SK-N-SH (cell line): ENCODE measurements at regions not wholly inside any gene's neighbourhood (a gene's known extent, or its start where the extent isn't known, plus 50 kb on each side); places are given as distances from the start of the nearest gene placed in this dataset.

Experiments used
- CTCF ChIA-PET: fragments of 300-600, 350-600 bp; formaldehyde crosslinking; extraction: SDS; loops from one replicate; lab custom pipeline; 2021; lab: Yijun Ruan, JAX
- POLR2A ChIA-PET: fragments of 350-600 bp; sonication (Branson Sonifier 250); formaldehyde crosslinking; extraction: SDS; loops from one replicate; lab custom pipeline; 2020; ENCODE audit warnings: antibody characterized with exemption, inconsistent platforms; lab: Yijun Ruan, JAX
- DNase-seq: peaks from one replicate; pipeline ENCODE4 v3.0.0; 2012
- H2AFZ ChIP-seq: fragments of 200-600 bp; sonication (generic); 2 replicates; pipeline ENCODE4 v1.8.1; 2016; ENCODE audit warnings: antibody characterized with exemption, mild to moderate bottlenecking, low read depth
- H3F3A ChIP-seq: fragments of 200-600 bp; sonication (generic); replicated peaks from 2 replicates; pipeline ENCODE3; 2016; ENCODE audit warnings: antibody characterized with exemption, mild to moderate bottlenecking; ENCODE audit not compliant: insufficient read depth
- H3K27ac ChIP-seq, 2 experiments: fragments of 200-500 bp in 1 of 2; fragments of 200-600 bp in 1 of 2; sonication (Bioruptor generic) in 1 of 2; sonication (generic), shearing (Covaris generic) in 1 of 2; 2 replicates each; pipeline versions ENCODE4 v1.5.1 to v1.6.1; 2014 to 2016; ENCODE audit warnings: low read depth in 2 of 2, inconsistent platforms in 1 of 2, low read length in 1 of 2, mild to moderate bottlenecking in 1 of 2, mixed read lengths in 1 of 2
- H3K27me3 ChIP-seq: fragments of 200-600 bp; sonication (generic), shearing (Covaris generic); 2 replicates; pipeline ENCODE4 v1.6.1; 2016; ENCODE audit warnings: mixed run types; ENCODE audit not compliant: insufficient read depth
- H3K36me3 ChIP-seq, 2 experiments: fragments of 200-500 bp in 1 of 2; fragments of 200-600 bp in 1 of 2; sonication (Bioruptor generic) in 1 of 2; sonication (generic) in 1 of 2; replicated peaks in 1 of 2; 2 replicates each; pipeline versions ENCODE3 to v1.5.1; 2014 to 2016; ENCODE audit warnings: low read length in 1 of 2, mild to moderate bottlenecking in 1 of 2; ENCODE audit not compliant: insufficient read depth in 2 of 2, control insufficient read depth in 1 of 2
- H3K4me1 ChIP-seq, 2 experiments: fragments of 200-500 bp in 1 of 2; fragments of 200-600 bp in 1 of 2; sonication (Bioruptor generic) in 1 of 2; sonication (generic), shearing (Covaris generic) in 1 of 2; 2 replicates each; pipeline versions ENCODE4 v1.5.1 to v1.6.1; 2014 to 2016; ENCODE audit warnings: low read depth in 1 of 2, low read length in 1 of 2, mixed run types in 1 of 2; ENCODE audit not compliant: insufficient read depth in 2 of 2, control insufficient read depth in 1 of 2
- H3K4me2 ChIP-seq: fragments of 200-600 bp; sonication (generic), shearing (Covaris generic); 2 replicates; pipeline ENCODE4 v1.6.1; 2017; ENCODE audit warnings: mixed run types
- H3K4me3 ChIP-seq, 2 experiments: fragments of 200-500 bp in 1 of 2; fragments of 200-600 bp in 1 of 2; sonication (Bioruptor generic) in 1 of 2; sonication (generic), shearing (Covaris generic) in 1 of 2; 2 replicates each; pipeline versions ENCODE4 v1.5.1 to v1.8.1; 2014 to 2016; ENCODE audit warnings: low read depth in 2 of 2, inconsistent platforms in 1 of 2, low read length in 1 of 2, mild to moderate bottlenecking in 1 of 2, mixed read lengths in 1 of 2, moderate library complexity in 1 of 2
- H3K79me2 ChIP-seq: fragments of 200-600 bp; sonication (generic); 2 replicates; pipeline ENCODE4 v1.8.1; 2017; ENCODE audit warnings: mild to moderate bottlenecking; ENCODE audit not compliant: insufficient read depth
- H3K9ac ChIP-seq: fragments of 200-600 bp; sonication (generic); 2 replicates; pipeline ENCODE4 v1.6.1; 2017; ENCODE audit warnings: mixed run types
- H3K9me2 ChIP-seq: fragments of 200-600 bp; sonication (generic); 2 replicates; pipeline ENCODE4 v1.6.1; 2017; ENCODE audit warnings: mixed run types
- H3K9me3 ChIP-seq: fragments of 200-600 bp; sonication (generic); 2 replicates; pipeline ENCODE4 v1.6.1; 2017; ENCODE audit warnings: mixed run types, mild to moderate bottlenecking, moderate library complexity
- H4K20me1 ChIP-seq: fragments of 200-600 bp; sonication (generic); 2 replicates; pipeline ENCODE4 v1.6.1; 2017; ENCODE audit warnings: mild to moderate bottlenecking, mixed run types; ENCODE audit not compliant: insufficient read depth
- CHD2 ChIP-seq: fragments of 150-350 bp; IDR thresholded peaks from 2 replicates; pipeline ENCODE4 v1.6.1; 2018; ENCODE audit warnings: low read length; ENCODE audit not compliant: partially characterized antibody
- EP300 ChIP-seq, 2 experiments: IDR thresholded peaks; 2 replicates each; pipeline versions ENCODE4 v1.4.0 to v1.6.1; 2012; ENCODE audit warnings: borderline replicate concordance in 1 of 2, low read depth in 1 of 2, low read length in 1 of 2
- FOXM1 ChIP-seq: IDR thresholded peaks from 2 replicates; pipeline ENCODE4 v1.4.0; 2012; ENCODE audit warnings: low read depth, mild to moderate bottlenecking
- GABPA ChIP-seq: IDR thresholded peaks from 2 replicates; pipeline ENCODE4 v1.4.0; 2012; ENCODE audit warnings: low read depth, mild to moderate bottlenecking
- GATA2 ChIP-seq: sonication (generic); formaldehyde crosslinking; IDR thresholded peaks from 2 replicates; pipeline ENCODE4 v1.5.0; 2020; ENCODE audit warnings: mild to moderate bottlenecking, missing genetic modification reagents
- JUND ChIP-seq: IDR thresholded peaks from 2 replicates; pipeline ENCODE4 v1.4.0; 2012
- MAX ChIP-seq: IDR thresholded peaks from 2 replicates; pipeline ENCODE4 v1.4.0; 2012; ENCODE audit warnings: low read depth
- MEF2A ChIP-seq: IDR thresholded peaks from 2 replicates; pipeline ENCODE4 v1.4.0; 2012; ENCODE audit warnings: low read depth, borderline replicate concordance
- NRF1 ChIP-seq: IDR thresholded peaks from 2 replicates; pipeline ENCODE4 v1.6.1; 2012; ENCODE audit warnings: low read depth, mild to moderate bottlenecking, low read length
- REST ChIP-seq: IDR thresholded peaks from 2 replicates; pipeline ENCODE4 v1.6.1; 2012; ENCODE audit warnings: mild to moderate bottlenecking, low read depth, low read length, moderate library complexity
- RXRA ChIP-seq: IDR thresholded peaks from 2 replicates; pipeline ENCODE4 v1.4.0; 2012; ENCODE audit warnings: low read depth, mild to moderate bottlenecking, borderline replicate concordance
- SIN3A ChIP-seq: IDR thresholded peaks from 2 replicates; pipeline ENCODE4 v1.6.1; 2012; ENCODE audit warnings: low read depth, mild to moderate bottlenecking, low read length, moderate library complexity, borderline replicate concordance
- SMC3 ChIP-seq: IDR thresholded peaks from 2 replicates; pipeline ENCODE4 v1.6.1; 2012; ENCODE audit warnings: low read depth, low read length, improper control_type of control experiment
- TCF12 ChIP-seq: IDR thresholded peaks from 2 replicates; pipeline ENCODE4 v1.4.0; 2012
- TEAD4 ChIP-seq: IDR thresholded peaks from 2 replicates; pipeline ENCODE4 v1.4.0; 2012; ENCODE audit warnings: mild to moderate bottlenecking, borderline replicate concordance; ENCODE audit not compliant: insufficient read depth
- YY1 ChIP-seq: IDR thresholded peaks from 2 replicates; pipeline ENCODE4 v1.4.0; 2012; ENCODE audit warnings: low read depth, mild to moderate bottlenecking
- WGBS: methylation state at CpG from one replicate; pipeline ENCODE4 v1.1.6; 2017; ENCODE audit warnings: low lambda C conversion rate; 5-methylcytosine and 5-hydroxymethylcytosine counted together
- TF ChIP-seq, protein P1 (sequence below): IDR thresholded peaks from 2 replicates; pipeline ENCODE4 v1.4.0; 2012; ENCODE audit warnings: low read depth, borderline replicate concordance

DNA sequence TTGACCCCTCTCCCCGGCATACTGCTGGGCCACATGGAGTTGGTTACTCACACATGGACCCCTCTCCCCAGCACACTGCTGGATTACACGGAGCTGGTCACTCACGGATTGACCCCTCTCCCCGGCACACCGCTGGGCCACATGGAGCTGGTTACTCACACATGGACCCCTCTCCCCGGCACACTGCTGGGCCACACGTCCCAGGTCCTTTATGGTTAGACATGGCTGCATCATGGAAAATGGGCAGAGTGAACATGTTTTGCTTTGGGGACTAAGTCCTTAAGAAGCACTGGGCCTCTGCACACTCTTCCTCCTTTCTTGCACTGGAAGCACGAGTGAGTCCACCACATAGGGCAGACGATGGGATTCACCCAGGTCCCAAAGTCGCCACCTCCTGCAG is 102.1 kb upstream of the SHH start:
- Histone ChIP-seq H3F3A (no peaks in the 10 kb centered on the region), H3K4me2 (no peak overlapping the region), H3K9ac (no peak overlapping the region), H3K9me2 (no peaks in the 10 kb centered on the region), H3K4me1 (peaks cover 0 to 3% of the 10 kb centered on the region in 2 experiments; a peak in 1 of 4 replicates), H3K9me3 (no peaks in the 10 kb centered on the region), H4K20me1 (no peaks in the 10 kb centered on the region), H2AFZ (no peak overlapping the region), H3K79me2 (no peaks in the 10 kb centered on the region), H3K4me3 (no peak overlapping the region), H3K27me3 (peaks cover 85% of the 10 kb centered on the region), H3K36me3 (no peaks in the 10 kb centered on the region), H3K27ac (no peak overlapping the region)
- ChIA-PET POLR2A (no interaction called here), CTCF (no interaction called here)
- no peak for DNase-seq
- WGBS, result 8% methylated on average over 9 of the region's 10 CpGs
- TF ChIP-seq, protein P1, sequence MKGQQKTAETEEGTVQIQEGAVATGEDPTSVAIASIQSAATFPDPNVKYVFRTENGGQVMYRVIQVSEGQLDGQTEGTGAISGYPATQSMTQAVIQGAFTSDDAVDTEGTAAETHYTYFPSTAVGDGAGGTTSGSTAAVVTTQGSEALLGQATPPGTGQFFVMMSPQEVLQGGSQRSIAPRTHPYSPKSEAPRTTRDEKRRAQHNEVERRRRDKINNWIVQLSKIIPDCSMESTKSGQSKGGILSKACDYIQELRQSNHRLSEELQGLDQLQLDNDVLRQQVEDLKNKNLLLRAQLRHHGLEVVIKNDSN, result no peak
- TF ChIP-seq TEAD4 (no peak), FOXM1 (no peak), NRF1 (no peak), MEF2A (no peak)

DNA sequence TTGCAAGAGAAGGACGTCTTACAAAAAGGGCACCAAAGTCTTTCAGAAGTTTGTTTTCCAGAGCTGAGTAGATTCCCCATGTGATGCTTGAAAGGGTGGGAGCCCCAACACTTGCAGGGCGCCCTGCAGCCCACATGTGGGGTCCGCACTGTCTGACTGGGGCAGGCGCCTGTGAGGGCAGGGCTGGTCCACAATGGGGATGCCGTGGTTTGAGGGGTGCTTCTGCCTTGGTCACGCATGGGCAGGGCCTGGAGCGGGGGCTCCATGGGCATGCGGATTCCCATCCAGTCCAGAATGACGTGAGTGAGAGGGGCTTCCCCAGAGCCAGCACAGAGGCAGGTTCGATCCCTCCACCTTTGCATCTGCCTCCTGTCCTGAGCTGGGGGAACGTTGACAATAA is 101.5 kb upstream of the SHH start:
- Histone ChIP-seq H3F3A (no peaks in the 10 kb centered on the region), H3K36me3 (no peaks in the 10 kb centered on the region), H3K27ac (no peak overlapping the region), H3K79me2 (no peaks in the 10 kb centered on the region), H2AFZ (no peak overlapping the region), H3K27me3 (peaks cover 92% of the 10 kb centered on the region), H3K4me2 (no peak overlapping the region), H3K4me3 (no peak overlapping the region), H4K20me1 (no peaks in the 10 kb centered on the region), H3K9me3 (no peaks in the 10 kb centered on the region), H3K9ac (no peak overlapping the region), H3K4me1 (no peaks in the 10 kb centered on the region), H3K9me2 (no peaks in the 10 kb centered on the region)
- 2% methylated on average over 5 of the region's 11 CpGs for WGBS
- ChIA-PET CTCF (interaction anchor here (1.1 to 1.4 kb wide), 2 partner anchors 10 to 97 kb away, joined by 3 read pairs; no protein-coding TSS in a partner anchor), POLR2A (no interaction called here)
- DNase-seq, result no peak
- TF ChIP-seq MAX, result no peak
- no peak for TF ChIP-seq REST
- TF ChIP-seq SMC3, result no peak
- no peak for TF ChIP-seq SIN3A
- no peak for TF ChIP-seq YY1
- no peak for TF ChIP-seq TCF12
- TF ChIP-seq NRF1, result no peak
- TF ChIP-seq JUND, result no peak
- no peak for TF ChIP-seq MEF2A
- TF ChIP-seq EP300 (IDR thresholded peaks at IDR 0.05; ENCODE audit: borderline replicate concordance in 1 of 2, low read depth in 1 of 2, low read length in 1 of 2), result no peak
- no peak for TF ChIP-seq GATA2 (CRISPR knock-in tag)
- TF ChIP-seq GABPA, result no peak
- no peak for TF ChIP-seq FOXM1
- TF ChIP-seq CHD2, result no peak
- no peak for TF ChIP-seq RXRA
